Thoracic aorta (tissue), 2 donors: ENCODE measurements at regions not wholly inside any gene's neighbourhood (a gene's known extent, or its start where the extent isn't known, plus 50 kb on each side); places are given as distances from the start of the nearest gene placed in this dataset.

Experiments used
- ATAC-seq: fragments of 150-250 bp; one replicate; pipeline ENCODE4 v1.8.0; 2017; ENCODE audit warnings: low read depth; ENCODE audit not compliant: insufficient number of reproducible peaks, low FRiP score
- DNase-seq: peaks from one replicate; pipeline ENCODE4 v3.0.0-alpha.2; 2020; ENCODE audit warnings: low spot score
- H3K27ac ChIP-seq, 2 donors: fragments of 200-600 bp; sonication (generic); 1 replicate in 1 of 2; 2 replicates in 1 of 2; pipeline ENCODE4 v1.5.1; 2016; ENCODE audit warnings: mild to moderate bottlenecking in 2 of 2, moderate library complexity in 2 of 2
- H3K27me3 ChIP-seq: fragments of 200-600 bp; sonication (generic); replicated peaks from 2 replicates; pipeline ENCODE4 v1.6.0; 2016; ENCODE audit warnings: mild to moderate bottlenecking; ENCODE audit not compliant: insufficient read depth
- H3K36me3 ChIP-seq: fragments of 200-600 bp; sonication (generic); one replicate; pipeline ENCODE4 v1.5.1; 2016
- H3K4me1 ChIP-seq, 2 donors: fragments of 200-600 bp; sonication (generic); 1 replicate in 1 of 2; 2 replicates in 1 of 2; pipeline versions ENCODE4 v1.5.1 to v1.6.0; 2016; ENCODE audit warnings: low read depth in 2 of 2, mild to moderate bottlenecking in 1 of 2; ENCODE audit not compliant: control insufficient read depth in 1 of 2
- H3K4me3 ChIP-seq: fragments of 200-600 bp; sonication (generic); 2 replicates; pipeline ENCODE4 v1.5.1; 2016; ENCODE audit warnings: mild to moderate bottlenecking
- H3K9me3 ChIP-seq: fragments of 200-600 bp; sonication (generic); 2 replicates; pipeline ENCODE4 v1.5.1; 2016
- TF ChIP-seq, protein P1 (sequence below): fragments of 200-600 bp; sonication (generic); IDR thresholded peaks from one replicate; pipeline ENCODE4 v1.5.1; 2019; ENCODE audit warnings: antibody characterized with exemption

DNA sequence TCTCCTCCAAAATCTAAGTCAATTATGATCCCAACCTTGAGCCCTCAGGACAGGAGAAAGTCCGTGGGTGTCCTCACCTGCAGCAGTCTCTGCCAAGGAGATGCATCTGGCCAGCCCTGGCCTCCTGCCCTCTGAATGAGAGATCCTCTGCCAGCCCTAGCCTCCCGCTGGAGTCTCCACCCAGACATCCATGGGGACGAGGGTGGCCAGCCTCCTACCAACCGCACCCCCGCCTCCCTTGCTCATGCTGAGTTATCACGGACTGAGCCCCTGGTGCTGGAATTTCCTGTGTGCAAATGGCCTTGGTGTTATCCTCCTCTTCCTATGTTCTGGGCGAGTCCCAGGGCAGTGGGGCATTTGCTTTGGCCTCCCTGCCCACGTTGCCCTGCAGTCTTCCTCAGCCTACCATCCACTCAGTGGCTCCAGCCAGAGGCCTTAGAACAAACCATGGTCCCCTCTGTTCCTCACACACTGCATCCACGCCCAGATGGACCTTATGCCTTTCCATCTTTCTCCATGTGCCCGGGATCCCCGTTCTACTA is 116.4 kb downstream of the ACKR3 start:
- Histone ChIP-seq H3K4me3 (no peak overlapping the region), H3K27ac (no peak overlapping the region), H3K36me3 (no peaks in the 10 kb centered on the region), H3K9me3 (no peaks in the 10 kb centered on the region), H3K27me3 (no peaks in the 10 kb centered on the region), H3K4me1 (peaks cover 34 to 39% of the 10 kb centered on the region in 2 donors)
- TF ChIP-seq, protein P1, sequence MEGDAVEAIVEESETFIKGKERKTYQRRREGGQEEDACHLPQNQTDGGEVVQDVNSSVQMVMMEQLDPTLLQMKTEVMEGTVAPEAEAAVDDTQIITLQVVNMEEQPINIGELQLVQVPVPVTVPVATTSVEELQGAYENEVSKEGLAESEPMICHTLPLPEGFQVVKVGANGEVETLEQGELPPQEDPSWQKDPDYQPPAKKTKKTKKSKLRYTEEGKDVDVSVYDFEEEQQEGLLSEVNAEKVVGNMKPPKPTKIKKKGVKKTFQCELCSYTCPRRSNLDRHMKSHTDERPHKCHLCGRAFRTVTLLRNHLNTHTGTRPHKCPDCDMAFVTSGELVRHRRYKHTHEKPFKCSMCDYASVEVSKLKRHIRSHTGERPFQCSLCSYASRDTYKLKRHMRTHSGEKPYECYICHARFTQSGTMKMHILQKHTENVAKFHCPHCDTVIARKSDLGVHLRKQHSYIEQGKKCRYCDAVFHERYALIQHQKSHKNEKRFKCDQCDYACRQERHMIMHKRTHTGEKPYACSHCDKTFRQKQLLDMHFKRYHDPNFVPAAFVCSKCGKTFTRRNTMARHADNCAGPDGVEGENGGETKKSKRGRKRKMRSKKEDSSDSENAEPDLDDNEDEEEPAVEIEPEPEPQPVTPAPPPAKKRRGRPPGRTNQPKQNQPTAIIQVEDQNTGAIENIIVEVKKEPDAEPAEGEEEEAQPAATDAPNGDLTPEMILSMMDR = no peak
- DNase-seq (no peak), ATAC-seq (no peak)

- no peak for ATAC-seq
- no peak for DNase-seq
- Histone ChIP-seq H3K27ac (peak overlapping the region; percentile 48 to 63), H3K4me1 (peaks cover 34 to 39% of the 10 kb centered on the region in 2 donors), H3K36me3 (no peaks in the 10 kb centered on the region), H3K27me3 (no peaks in the 10 kb centered on the region), H3K9me3 (no peaks in the 10 kb centered on the region), H3K4me3 (no peak overlapping the region)
- TF ChIP-seq, protein P1 = no peak
Measured at GRCh38 chr2:236686561-236686960, 116.9 kb downstream of the ACKR3 start.

- ATAC-seq (no peak), DNase-seq (peak; percentile 30)
- Histone ChIP-seq H3K27ac (peak overlapping the region; percentile 48 to 63), H3K36me3 (no peaks in the 10 kb centered on the region), H3K4me1 (peaks cover 34 to 39% of the 10 kb centered on the region in 2 donors), H3K27me3 (no peaks in the 10 kb centered on the region), H3K4me3 (no peak overlapping the region), H3K9me3 (no peaks in the 10 kb centered on the region)
- TF ChIP-seq, protein P1 = no peak
Measured at GRCh38 chr2:236687296-236687965, 117.8 kb downstream of the ACKR3 start.

GRCh38 chr2:236688157-236688556 is 118.5 kb downstream of the ACKR3 start:
- no peaks in the 10 kb centered on the region for H3K27me3 ChIP-seq
- H3K27ac ChIP-seq = peak overlapping the region; percentile 48 to 63
- TF ChIP-seq, protein P1 = no peak
- H3K4me3 ChIP-seq = no peak overlapping the region
- no peaks in the 10 kb centered on the region for H3K9me3 ChIP-seq
- ATAC-seq (no peak), DNase-seq (no peak)
- H3K36me3 ChIP-seq = no peaks in the 10 kb centered on the region
- H3K4me1 ChIP-seq = peaks cover 34 to 39% of the 10 kb centered on the region in 2 donors

GRCh38 chr2:236688563-236689392 is 119.2 kb downstream of the ACKR3 start:
- Histone ChIP-seq H3K4me3 (no peak overlapping the region), H3K27me3 (no peaks in the 10 kb centered on the region), H3K36me3 (no peaks in the 10 kb centered on the region), H3K9me3 (no peaks in the 10 kb centered on the region), H3K27ac (no peak overlapping the region), H3K4me1 (peaks cover 34 to 39% of the 10 kb centered on the region in 2 donors)
- no peak for DNase-seq
- ATAC-seq = no peak
- TF ChIP-seq, protein P1 = no peak
